Astrocyte of the spinal cord (primary cell): ENCODE measurements at regions not wholly inside any gene's neighbourhood (a gene's known extent, or its start where the extent isn't known, plus 50 kb on each side); places are given as distances from the start of the nearest gene placed in this dataset.

Experiments used
- DNase-seq: peaks from one replicate; pipeline ENCODE4 v3.0.0; 2011; ENCODE audit warnings: low read depth, low spot score
- H3K4me3 ChIP-seq: 2 replicates; pipeline ENCODE4 v1.5.1; 2011; ENCODE audit warnings: low read depth, mild to moderate bottlenecking, low read length, moderate library complexity
- CTCF ChIP-seq: IDR thresholded peaks from 2 replicates; pipeline ENCODE4 v1.5.1; 2012; ENCODE audit warnings: low read depth, mild to moderate bottlenecking, low read length, inconsistent platforms
- in situ Hi-C: cut with HindIII; loops from 2 replicates; pipeline ENCODE4 v1.10.0; 2017; ENCODE audit warnings: low sequenced_read_pairs

DNA sequence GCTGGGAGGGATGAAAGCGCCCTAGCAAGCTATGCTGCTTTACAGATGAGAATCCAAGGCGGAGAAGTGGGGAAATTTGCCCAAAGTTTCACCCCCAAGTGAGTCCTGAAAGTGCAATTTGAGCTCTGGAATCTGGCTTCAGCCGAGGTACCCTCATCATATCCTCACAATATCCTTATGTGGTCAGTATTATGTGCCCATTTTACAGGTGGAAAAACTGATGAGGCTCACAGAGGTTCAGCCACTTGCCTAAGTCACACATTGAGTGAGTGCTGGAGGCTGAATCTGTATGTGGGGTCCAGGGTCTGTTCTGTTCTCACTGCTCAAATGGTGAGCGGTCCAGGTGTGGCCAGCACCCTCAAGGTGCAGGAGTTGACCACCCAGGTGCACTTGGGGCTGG lies 85.3 kb downstream of the MATN1 start:
- H3K4me3 ChIP-seq: no peak overlapping the region
- TF ChIP-seq CTCF: no peak
- in situ Hi-C loops: no loop called here
- no peak for DNase-seq

GRCh38 chr1:30637183-30637980 lies 86.0 kb downstream of the MATN1 start:
- no peak for DNase-seq
- no peak overlapping the region for H3K4me3 ChIP-seq
- TF ChIP-seq CTCF: no peak
- in situ Hi-C loops: no loop called here

DNA sequence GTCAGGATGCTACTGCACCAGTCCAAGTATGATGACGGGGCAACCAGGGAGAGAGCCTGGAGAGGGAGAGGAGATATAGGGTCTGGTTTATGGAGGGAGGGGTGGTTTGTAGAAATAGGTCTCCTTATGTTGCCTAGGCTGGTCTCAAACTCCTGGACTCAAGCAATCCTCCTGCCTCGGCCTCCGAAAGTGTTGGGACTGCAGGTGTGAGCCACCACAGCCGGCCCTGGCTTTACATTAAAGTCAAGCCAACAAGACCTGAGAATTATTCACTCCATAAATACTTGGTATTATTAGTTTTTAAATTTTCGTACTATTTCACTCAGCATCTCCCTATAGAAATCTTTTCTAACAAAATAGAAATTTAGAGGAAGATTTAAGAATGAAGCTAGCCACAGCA lies 86.8 kb downstream of the MATN1 start:
- DNase-seq: no peak
- no peak overlapping the region for H3K4me3 ChIP-seq
- in situ Hi-C loops: no loop called here
- TF ChIP-seq CTCF: no peak

GRCh38 chr1:30635391-30635975 lies 87.9 kb downstream of the MATN1 start:
- no peak for DNase-seq
- in situ Hi-C loops: no loop called here
- H3K4me3 ChIP-seq: no peak overlapping the region
- TF ChIP-seq CTCF: no peak

DNA sequence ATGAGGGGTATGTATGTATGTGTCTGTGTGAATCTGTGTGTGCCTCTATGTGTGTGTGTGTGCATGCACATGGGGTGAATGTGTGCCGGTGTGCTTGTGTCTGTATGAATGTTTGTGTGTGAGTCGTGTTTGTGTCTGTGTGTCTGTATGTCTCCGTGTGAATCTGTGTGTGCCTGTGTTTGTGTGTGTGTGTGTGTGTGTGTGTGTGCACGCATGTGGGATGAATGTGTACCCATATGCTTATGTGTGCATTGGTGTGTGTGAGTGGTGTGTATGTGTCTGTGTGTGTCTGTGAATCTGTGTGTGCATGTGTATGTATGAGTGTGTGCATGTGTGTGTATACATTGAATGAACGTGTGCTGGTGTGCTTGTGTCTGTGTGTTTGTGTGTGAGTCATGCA lies 88.9 kb downstream of the MATN1 start:
- no peak for TF ChIP-seq CTCF
- no peak for DNase-seq
- in situ Hi-C loops: no loop called here
- H3K4me3 ChIP-seq: no peak overlapping the region

DNA sequence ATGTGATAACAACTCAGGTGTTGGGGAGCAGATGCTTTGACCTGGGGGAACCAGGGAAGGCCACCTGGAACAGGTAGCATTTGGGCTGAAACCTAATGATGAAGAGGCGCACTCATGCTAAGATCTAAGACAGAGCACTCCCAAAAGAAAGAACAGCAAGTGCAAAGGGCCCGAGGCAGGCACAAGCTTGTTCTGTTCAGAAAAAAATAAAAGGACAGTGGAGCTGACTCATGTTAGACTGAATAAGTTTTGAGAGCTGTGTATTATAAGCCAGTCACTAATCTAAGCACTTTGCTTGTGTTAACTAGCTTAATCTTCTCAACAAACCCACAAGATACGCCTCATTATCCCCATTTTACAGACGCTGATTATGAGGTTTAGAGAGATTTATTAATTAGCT lies 90.1 kb downstream of the MATN1 start:
- DNase-seq: no peak
- in situ Hi-C loops: no loop called here
- no peak overlapping the region for H3K4me3 ChIP-seq
- TF ChIP-seq CTCF: no peak
